Stomach (tissue), 4 donors: ENCODE measurements at regions not wholly inside any gene's neighbourhood (a gene's known extent, or its start where the extent isn't known, plus 50 kb on each side); places are given as distances from the start of the nearest gene placed in this dataset.

ENCODE experiments used
- EP300 ChIP-seq: sonication (generic); formaldehyde crosslinking; IDR thresholded peaks from one replicate; pipeline ENCODE4 v1.6.1; 2017; ENCODE audit warnings: antibody characterized with exemption
- POLR2A ChIP-seq, 4 donors: fragments of 450-650 bp; IDR thresholded peaks; one replicate each; pipeline ENCODE4 v1.6.1; 2016; ENCODE audit warnings: antibody characterized with exemption in 4 of 4, control low read depth in 2 of 4, mild to moderate bottlenecking in 1 of 4, moderate library complexity in 1 of 4
- POLR2AphosphoS5 ChIP-seq, 3 donors: sonication (generic); formaldehyde crosslinking; IDR thresholded peaks; one replicate each; pipeline ENCODE4 v1.6.1; 2016; ENCODE audit warnings: antibody characterized with exemption in 3 of 3
- TF ChIP-seq, protein P1 (sequence below), 7 experiments: fragments of 450-650 bp in 4 of 7; fragments of 200-600 bp in 3 of 7; sonication (generic) in 3 of 7; IDR thresholded peaks; one replicate each; pipeline ENCODE4 v1.5.1; 2016 to 2019; ENCODE audit warnings: antibody characterized with exemption in 7 of 7, control low read depth in 2 of 7, mild to moderate bottlenecking in 1 of 7

DNA sequence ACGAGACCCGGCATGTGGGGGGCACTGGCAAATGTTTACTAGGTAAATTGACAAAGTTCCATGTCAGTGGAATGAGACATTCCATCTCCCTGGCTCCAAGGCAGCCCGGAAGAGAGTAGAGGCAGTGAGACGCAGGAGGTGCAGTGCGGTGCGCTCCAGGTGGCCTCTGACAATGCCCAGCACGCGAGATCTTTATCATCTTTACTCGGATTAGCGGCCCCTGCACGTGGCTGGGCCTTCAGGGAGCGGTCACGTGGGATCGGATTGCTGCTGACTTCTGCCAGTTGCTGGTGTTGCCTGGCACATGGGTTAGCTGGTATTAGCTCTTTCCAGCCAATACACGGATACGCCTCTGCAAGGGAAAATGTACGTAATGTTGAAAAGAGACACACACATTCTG, 151.2 kb upstream of the ALKAL2 start:
- TF ChIP-seq, protein P1, sequence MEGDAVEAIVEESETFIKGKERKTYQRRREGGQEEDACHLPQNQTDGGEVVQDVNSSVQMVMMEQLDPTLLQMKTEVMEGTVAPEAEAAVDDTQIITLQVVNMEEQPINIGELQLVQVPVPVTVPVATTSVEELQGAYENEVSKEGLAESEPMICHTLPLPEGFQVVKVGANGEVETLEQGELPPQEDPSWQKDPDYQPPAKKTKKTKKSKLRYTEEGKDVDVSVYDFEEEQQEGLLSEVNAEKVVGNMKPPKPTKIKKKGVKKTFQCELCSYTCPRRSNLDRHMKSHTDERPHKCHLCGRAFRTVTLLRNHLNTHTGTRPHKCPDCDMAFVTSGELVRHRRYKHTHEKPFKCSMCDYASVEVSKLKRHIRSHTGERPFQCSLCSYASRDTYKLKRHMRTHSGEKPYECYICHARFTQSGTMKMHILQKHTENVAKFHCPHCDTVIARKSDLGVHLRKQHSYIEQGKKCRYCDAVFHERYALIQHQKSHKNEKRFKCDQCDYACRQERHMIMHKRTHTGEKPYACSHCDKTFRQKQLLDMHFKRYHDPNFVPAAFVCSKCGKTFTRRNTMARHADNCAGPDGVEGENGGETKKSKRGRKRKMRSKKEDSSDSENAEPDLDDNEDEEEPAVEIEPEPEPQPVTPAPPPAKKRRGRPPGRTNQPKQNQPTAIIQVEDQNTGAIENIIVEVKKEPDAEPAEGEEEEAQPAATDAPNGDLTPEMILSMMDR (IDR thresholded peaks at IDR 0.05): no peak
- TF ChIP-seq EP300 (no peak), POLR2A (IDR thresholded peaks at IDR 0.05) (no peak), POLR2AphosphoS5 (IDR thresholded peaks at IDR 0.05) (no peak)
